ENCODE measurements at regions not wholly inside any gene's neighbourhood (a gene's known extent, or its start where the extent isn't known, plus 50 kb on each side); places are given as distances from the start of the nearest gene placed in this dataset.

GRCh38 chr9:21574261-21574660 is 92.1 kb upstream of the IFNE start:
- Histone ChIP-seq H3K4me1 (peaks cover 0 to 8% (median 7%) of the 10 kb centered on the region in 10 experiments; a peak in 5 of 20 replicates), H3K36me3 (no peaks in the 10 kb centered on the region), H3K4me2 (no peak overlapping the region), H3K4me3 (no peak overlapping the region), H3K9ac (no peak overlapping the region), H4K20me1 (no peaks in the 10 kb centered on the region), H3K9me3 (replicated peaks in 1 of 11) (no peaks in the 10 kb centered on the region), H3K27ac (no peak overlapping the region), H3K27me3 (no peaks in the 10 kb centered on the region)
- TF ChIP-seq Cebpa-rat (IDR thresholded peaks at IDR 0.05) = no peak

- TF ChIP-seq Cebpa-rat (IDR thresholded peaks at IDR 0.05) = no peak
- peaks cover 0 to 8% (median 7%) of the 10 kb centered on the region in 10 experiments; a peak in 5 of 20 replicates for H3K4me1 ChIP-seq
- no peaks in the 10 kb centered on the region for H3K27me3 ChIP-seq
- no peak overlapping the region for H3K9ac ChIP-seq
- H3K4me3 ChIP-seq = no peak overlapping the region
- H4K20me1 ChIP-seq = no peaks in the 10 kb centered on the region; a peak in 1 of 22 replicates
- H3K4me2 ChIP-seq = peak overlapping the region in 8 of 11 experiments; percentile 9 to 28 (median 20); a peak in 9 of 22 replicates
- no peaks in the 10 kb centered on the region for H3K36me3 ChIP-seq
- no peaks in the 10 kb centered on the region for H3K9me3 ChIP-seq (replicated peaks in 1 of 11)
- H3K27ac ChIP-seq = no peak overlapping the region
Observed at GRCh38 chr9:21576331-21577189, 94.4 kb upstream of the IFNE start.

- Histone ChIP-seq H3K4me2 (no peak overlapping the region), H3K9ac (no peak overlapping the region)
Observed at GRCh38 chr9:21579247-21579671, 97.1 kb upstream of the IFNE start.

GRCh38 chr9:21579743-21580142 is 97.6 kb upstream of the IFNE start:
- H3K27ac ChIP-seq = no peak overlapping the region
- H3K9ac ChIP-seq = no peak overlapping the region
- peaks cover 0 to 8% (median 7%) of the 10 kb centered on the region in 10 experiments; a peak in 5 of 20 replicates for H3K4me1 ChIP-seq
- no peaks in the 10 kb centered on the region for H3K9me3 ChIP-seq (replicated peaks in 1 of 11)
- H3K27me3 ChIP-seq = no peaks in the 10 kb centered on the region
- H4K20me1 ChIP-seq = no peaks in the 10 kb centered on the region; a peak in 1 of 22 replicates
- H3K4me3 ChIP-seq = no peak overlapping the region
- no peak for TF ChIP-seq Cebpa-rat (IDR thresholded peaks at IDR 0.05)
- no peaks in the 10 kb centered on the region for H3K36me3 ChIP-seq
- H3K4me2 ChIP-seq = no peak overlapping the region

More at GRCh38 chr9:21579247-21579671, 97.1 kb upstream of the IFNE start:
- Histone ChIP-seq H3K27ac (no peak overlapping the region), H3K36me3 (no peaks in the 10 kb centered on the region), H3K4me1 (peaks cover 0 to 8% (median 7%) of the 10 kb centered on the region in 10 experiments; a peak in 5 of 20 replicates), H4K20me1 (no peaks in the 10 kb centered on the region; a peak in 1 of 22 replicates), H3K9me3 (replicated peaks in 1 of 11) (no peaks in the 10 kb centered on the region), H3K27me3 (no peaks in the 10 kb centered on the region), H3K4me3 (no peak overlapping the region)
- TF ChIP-seq Cebpa-rat (IDR thresholded peaks at IDR 0.05) = no peak

- Histone ChIP-seq H3K4me3 (no peak overlapping the region), H3K9ac (no peak overlapping the region), H3K27ac (no peak overlapping the region), H3K36me3 (no peaks in the 10 kb centered on the region), H4K20me1 (no peaks in the 10 kb centered on the region; a peak in 1 of 22 replicates), H3K4me1 (peaks cover 0 to 8% (median 7%) of the 10 kb centered on the region in 10 experiments; a peak in 5 of 20 replicates), H3K27me3 (no peaks in the 10 kb centered on the region), H3K9me3 (replicated peaks in 1 of 11) (no peaks in the 10 kb centered on the region), H3K4me2 (no peak overlapping the region)
- no peak for TF ChIP-seq Cebpa-rat (IDR thresholded peaks at IDR 0.05)
Observed at GRCh38 chr9:21580636-21581378, 98.7 kb upstream of the IFNE start.

- no peaks in the 10 kb centered on the region for H3K9me3 ChIP-seq (replicated peaks in 1 of 11)
- H3K9ac ChIP-seq = no peak overlapping the region
- no peaks in the 10 kb centered on the region; a peak in 1 of 22 replicates for H4K20me1 ChIP-seq
- no peaks in the 10 kb centered on the region for H3K36me3 ChIP-seq
- H3K4me2 ChIP-seq = no peak overlapping the region
- H3K27me3 ChIP-seq = no peaks in the 10 kb centered on the region
- no peaks in the 10 kb centered on the region for H3K4me1 ChIP-seq
- H3K4me3 ChIP-seq = no peak overlapping the region
- no peak for TF ChIP-seq Cebpa-rat (IDR thresholded peaks at IDR 0.05)
- H3K27ac ChIP-seq = no peak overlapping the region
Observed at GRCh38 chr9:21583628-21584377, 101.7 kb upstream of the IFNE start.

GRCh38 chr9:21584890-21585289 is 102.8 kb upstream of the IFNE start:
- H3K27ac ChIP-seq = no peak overlapping the region

GRCh38 chr9:21585756-21586752 is 103.9 kb upstream of the IFNE start:
- Histone ChIP-seq H3K4me2 (no peak overlapping the region), H3K4me1 (peaks cover 0 to 3% (median 0%) of the 10 kb centered on the region in 10 experiments; a peak in 4 of 20 replicates), H3K27ac (no peak overlapping the region), H3K9ac (no peak overlapping the region), H4K20me1 (no peaks in the 10 kb centered on the region), H3K9me3 (replicated peaks in 1 of 11) (no peaks in the 10 kb centered on the region), H3K36me3 (no peaks in the 10 kb centered on the region), H3K27me3 (no peaks in the 10 kb centered on the region), H3K4me3 (no peak overlapping the region)
- no peak for TF ChIP-seq Cebpa-rat (IDR thresholded peaks at IDR 0.05)

More at GRCh38 chr9:21584890-21585289, 102.8 kb upstream of the IFNE start:
- no peak overlapping the region for H3K9ac ChIP-seq
- no peaks in the 10 kb centered on the region for H3K27me3 ChIP-seq
- no peaks in the 10 kb centered on the region for H3K4me1 ChIP-seq
- H3K36me3 ChIP-seq = no peaks in the 10 kb centered on the region
- H3K4me2 ChIP-seq = no peak overlapping the region
- H4K20me1 ChIP-seq = no peaks in the 10 kb centered on the region
- no peaks in the 10 kb centered on the region for H3K9me3 ChIP-seq (replicated peaks in 1 of 11)
- TF ChIP-seq Cebpa-rat (IDR thresholded peaks at IDR 0.05) = no peak
- H3K4me3 ChIP-seq = no peak overlapping the region
